Subcutaneous abdominal adipose tissue (tissue), 5 donors: ENCODE measurements at regions not wholly inside any gene's neighbourhood (a gene's known extent, or its start where the extent isn't known, plus 50 kb on each side); places are given as distances from the start of the nearest gene placed in this dataset.

Experiments used
- H3K27ac ChIP-seq: one replicate; pipeline ENCODE4 v1.7.0; 2013; ENCODE audit warnings: low read depth, mild to moderate bottlenecking, inconsistent platforms, low read length, moderate library complexity
- H3K27me3 ChIP-seq, 5 donors: one replicate each; pipeline ENCODE4 v1.7.0; 2013; ENCODE audit warnings: low read length in 5 of 5, inconsistent platforms in 1 of 5; ENCODE audit not compliant: control insufficient read depth in 5 of 5, insufficient read depth in 4 of 5
- H3K36me3 ChIP-seq, 5 donors: one replicate each; pipeline ENCODE4 v1.7.0; 2013; ENCODE audit warnings: low read length in 5 of 5; ENCODE audit not compliant: control insufficient read depth in 5 of 5, insufficient read depth in 5 of 5
- H3K4me1 ChIP-seq, 5 donors: one replicate each; pipeline ENCODE4 v1.7.0; 2013; ENCODE audit warnings: low read length in 5 of 5, mild to moderate bottlenecking in 3 of 5, moderate library complexity in 1 of 5; ENCODE audit not compliant: control insufficient read depth in 5 of 5, insufficient read depth in 5 of 5
- H3K4me3 ChIP-seq, 5 donors: one replicate each; pipeline ENCODE4 v1.7.0; 2013; ENCODE audit warnings: low read length in 5 of 5, low read depth in 1 of 5
- H3K9ac ChIP-seq, 5 donors: one replicate each; pipeline ENCODE4 v1.7.0; 2013; ENCODE audit warnings: low read length in 5 of 5, mild to moderate bottlenecking in 4 of 5, moderate library complexity in 3 of 5
- H3K9me3 ChIP-seq, 5 donors: one replicate each; pipeline ENCODE4 v1.7.0; 2013; ENCODE audit warnings: low read length in 5 of 5; ENCODE audit not compliant: control insufficient read depth in 5 of 5
- donor health status: healthy.
- donor health status: healthy.
- donor health status: healthy.
- donor health status: healthy.
- donor health status: healthy.

DNA sequence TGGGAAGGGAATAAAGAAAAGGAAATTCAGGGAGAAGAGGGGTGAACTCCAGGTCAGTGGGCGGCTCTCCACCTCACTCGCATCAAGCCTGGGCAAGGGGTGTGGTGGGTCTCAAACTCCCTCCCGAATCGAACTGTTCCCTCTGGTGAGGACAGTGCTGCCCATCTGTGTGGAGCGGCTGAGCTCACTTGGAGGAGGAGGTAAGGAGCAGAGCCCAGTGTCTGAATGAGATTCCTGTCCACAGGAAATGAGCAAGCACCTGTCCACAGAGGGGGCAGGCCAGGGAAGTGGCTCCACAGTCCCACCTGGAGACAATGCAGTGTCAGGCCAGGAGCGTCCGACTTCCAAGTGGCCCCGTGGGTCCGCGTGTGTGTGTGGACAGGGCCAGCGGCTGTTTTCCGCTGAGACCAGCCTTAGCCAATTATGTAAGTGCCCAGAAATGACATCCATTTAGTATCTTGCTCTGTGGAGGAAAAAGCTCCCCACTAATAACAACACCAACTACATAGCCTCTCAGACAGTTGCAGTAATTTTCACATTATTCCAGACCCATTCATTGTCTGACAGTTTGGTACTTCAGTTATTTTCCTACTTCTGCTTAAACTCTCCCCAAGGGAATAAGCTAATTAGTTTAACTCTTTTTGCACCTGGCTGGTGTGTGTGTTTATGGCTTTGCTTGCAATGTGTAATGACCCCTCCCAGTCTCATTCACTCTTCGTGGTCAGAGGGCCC, 114.6 kb downstream of the SOX1 start:
- H3K4me1 ChIP-seq: peaks cover 6 to 44% (median 31%) of the 10 kb centered on the region in 5 donors
- H3K4me3 ChIP-seq: no peak overlapping the region
- H3K9me3 ChIP-seq: peaks cover 0 to 3% (median 0%) of the 10 kb centered on the region in 5 donors
- no peak overlapping the region for H3K9ac ChIP-seq
- H3K27ac ChIP-seq: no peak overlapping the region
- H3K27me3 ChIP-seq: peaks cover 0 to 6% (median 0%) of the 10 kb centered on the region in 5 donors
- no peaks in the 10 kb centered on the region for H3K36me3 ChIP-seq

DNA sequence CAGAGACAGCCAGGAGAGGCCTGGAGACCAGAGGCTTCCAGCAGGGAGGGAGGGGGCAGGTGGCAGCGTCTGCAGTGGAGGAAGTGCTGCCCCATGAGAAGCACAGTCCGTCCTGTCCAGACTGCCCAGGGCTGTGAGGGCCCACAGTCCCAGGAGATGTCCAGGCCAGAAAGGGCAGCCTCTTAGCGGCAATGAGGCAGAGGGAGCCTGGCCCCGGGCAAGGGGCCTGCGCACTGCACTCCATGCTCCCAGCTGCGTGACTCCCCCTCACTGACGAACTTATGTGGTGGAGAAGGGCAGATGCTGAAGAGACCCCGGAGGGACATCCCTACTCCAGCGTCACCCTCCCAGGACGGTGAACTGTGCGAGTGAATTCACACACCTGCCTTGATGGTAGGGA, 115.3 kb downstream of the SOX1 start:
- H3K27ac ChIP-seq: no peak overlapping the region

DNA sequence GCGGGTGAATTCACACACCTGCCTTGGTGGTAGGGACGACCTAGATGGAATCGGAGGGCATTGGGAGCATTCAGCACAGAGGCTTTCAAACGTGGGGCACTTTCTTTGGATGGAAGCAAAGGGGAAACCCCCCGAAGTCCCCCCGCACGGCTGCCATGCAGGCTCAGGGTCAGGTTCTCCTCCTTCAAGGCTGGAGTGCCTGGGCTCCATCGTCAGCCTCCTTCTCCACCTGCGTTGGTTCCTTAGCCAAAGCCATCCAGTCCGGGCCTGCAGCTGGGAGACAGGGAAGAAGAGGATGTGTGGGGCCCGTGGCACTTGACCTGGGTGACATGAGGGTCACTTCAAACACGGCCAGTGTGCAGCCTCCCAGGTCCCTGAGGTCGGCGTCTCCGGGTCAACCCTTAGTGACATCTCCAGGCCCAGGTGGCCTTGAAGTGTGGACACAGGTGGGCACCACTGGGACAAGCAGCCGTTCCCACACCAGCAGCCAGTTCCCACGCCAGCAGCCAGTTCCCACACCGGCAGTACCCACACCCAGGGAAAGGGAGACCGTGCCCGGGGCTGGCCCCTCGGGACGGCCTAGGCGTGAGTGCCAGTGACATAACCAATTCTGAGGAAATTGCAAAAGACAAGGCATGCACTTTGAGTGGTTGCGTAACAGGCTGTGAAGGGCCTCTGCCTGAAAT, 116.0 kb downstream of the SOX1 start:
- Histone ChIP-seq H3K9me3 (peaks cover 0 to 3% (median 0%) of the 10 kb centered on the region in 5 donors), H3K4me1 (peaks cover 8 to 40% (median 30%) of the 10 kb centered on the region in 5 donors), H3K4me3 (no peak overlapping the region), H3K27me3 (peaks cover 0 to 6% (median 0%) of the 10 kb centered on the region in 5 donors), H3K36me3 (no peaks in the 10 kb centered on the region), H3K27ac (peak overlapping the region; percentile 78), H3K9ac (peak overlapping the region in 1 of 5 donors; percentile 90)

More for the DNA sequence above, 115.3 kb downstream of the SOX1 start:
- H3K36me3 ChIP-seq: no peaks in the 10 kb centered on the region
- peaks cover 0 to 3% (median 0%) of the 10 kb centered on the region in 5 donors for H3K9me3 ChIP-seq
- H3K4me3 ChIP-seq: no peak overlapping the region
- H3K4me1 ChIP-seq: peaks cover 6 to 40% (median 31%) of the 10 kb centered on the region in 5 donors
- no peak overlapping the region for H3K9ac ChIP-seq
- H3K27me3 ChIP-seq: peaks cover 0 to 6% (median 0%) of the 10 kb centered on the region in 5 donors

DNA sequence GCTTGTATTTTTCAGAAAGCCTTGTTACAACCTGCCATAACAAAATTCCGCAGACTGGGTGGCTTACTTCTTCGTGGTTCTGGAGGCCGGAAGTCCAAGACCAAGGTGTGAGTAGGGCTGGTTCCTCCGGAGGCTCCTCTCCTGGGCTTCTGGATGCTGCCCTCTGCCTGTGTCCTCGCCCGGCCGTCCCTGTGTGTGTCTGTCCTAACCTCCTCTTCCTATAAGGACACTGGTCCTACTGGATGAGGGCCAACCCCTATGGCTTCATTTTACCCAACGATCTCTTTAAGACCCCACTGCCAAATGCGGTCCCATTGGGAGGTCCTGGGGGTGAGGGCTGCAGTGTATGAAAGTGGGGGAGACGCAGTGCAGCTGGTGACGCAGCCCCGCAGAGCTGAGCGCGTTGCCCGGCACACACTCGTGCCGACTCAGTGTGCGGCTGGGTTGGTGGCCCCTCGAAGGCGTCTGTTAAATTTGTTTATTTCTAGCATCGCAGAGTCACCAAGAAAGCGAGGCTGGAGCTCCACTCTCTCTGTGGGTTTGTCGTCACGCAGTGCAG, 116.7 kb downstream of the SOX1 start:
- Histone ChIP-seq H3K4me1 (peaks cover 8 to 46% (median 35%) of the 10 kb centered on the region in 5 donors), H3K27ac (peak overlapping the region; percentile 78), H3K27me3 (peaks cover 0 to 6% (median 0%) of the 10 kb centered on the region in 5 donors), H3K9me3 (peaks cover 0 to 3% (median 0%) of the 10 kb centered on the region in 5 donors), H3K4me3 (peak overlapping the region in 1 of 5 donors; percentile 10), H3K9ac (peak overlapping the region in 1 of 5 donors; percentile 90), H3K36me3 (no peaks in the 10 kb centered on the region)

DNA sequence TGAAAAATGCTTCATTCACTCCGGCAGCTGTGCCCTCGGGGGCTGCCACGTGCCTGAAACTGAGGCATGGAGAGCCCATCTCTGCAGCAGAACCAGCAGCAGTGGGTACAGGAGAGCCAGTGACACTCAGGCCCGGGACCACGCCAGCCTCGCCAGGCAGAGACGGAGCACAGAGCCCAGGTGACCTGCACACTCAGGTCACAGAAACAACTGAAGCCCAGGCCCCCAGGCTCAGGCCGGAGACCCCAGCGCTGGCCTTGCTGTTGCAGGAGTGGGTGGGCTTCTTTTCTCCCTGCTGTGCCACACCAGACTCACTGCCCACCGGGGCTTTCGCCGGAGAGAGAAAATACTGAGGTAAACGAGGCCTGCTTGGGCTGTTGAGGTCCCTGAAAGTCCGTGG, 117.3 kb downstream of the SOX1 start:
- peaks cover 0 to 6% (median 0%) of the 10 kb centered on the region in 5 donors for H3K27me3 ChIP-seq

DNA sequence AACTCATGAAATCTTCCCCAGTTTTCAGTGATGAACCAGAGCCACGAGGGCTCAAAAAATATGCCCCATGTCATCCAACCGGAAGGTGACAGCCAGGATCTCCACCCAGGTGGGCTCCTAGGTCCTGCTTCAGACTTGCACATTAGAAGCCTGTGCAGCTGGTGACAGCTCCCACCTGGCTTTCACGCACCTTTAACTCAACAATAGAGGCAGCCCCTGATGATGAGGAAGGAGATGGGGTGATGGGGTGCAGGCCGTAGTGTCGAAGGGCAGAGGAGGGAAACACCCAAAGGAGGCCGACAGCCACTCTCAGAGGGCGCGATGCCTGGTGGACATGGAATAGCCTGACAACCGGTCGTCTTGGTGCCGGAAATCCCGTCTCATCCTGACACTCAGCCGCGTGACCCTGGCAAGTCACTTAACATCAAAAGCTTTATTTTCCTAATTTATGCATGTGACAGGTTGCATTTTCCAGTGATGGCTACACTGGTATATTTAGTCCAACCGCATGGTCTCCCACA, 118.0 kb downstream of the SOX1 start:
- no peaks in the 10 kb centered on the region for H3K36me3 ChIP-seq
- peaks cover 0 to 6% (median 0%) of the 10 kb centered on the region in 5 donors for H3K27me3 ChIP-seq
- H3K4me3 ChIP-seq: no peak overlapping the region
- peaks cover 11 to 58% (median 48%) of the 10 kb centered on the region in 5 donors for H3K4me1 ChIP-seq
- H3K9ac ChIP-seq: no peak overlapping the region
- H3K9me3 ChIP-seq: peaks cover 0 to 3% (median 0%) of the 10 kb centered on the region in 5 donors
- H3K27ac ChIP-seq: no peak overlapping the region

More for the DNA sequence above, 117.3 kb downstream of the SOX1 start:
- Histone ChIP-seq H3K9me3 (peaks cover 0 to 3% (median 0%) of the 10 kb centered on the region in 5 donors), H3K9ac (peak overlapping the region in 1 of 5 donors; percentile 19), H3K4me3 (no peak overlapping the region), H3K36me3 (no peaks in the 10 kb centered on the region), H3K4me1 (peaks cover 11 to 52% (median 41%) of the 10 kb centered on the region in 5 donors), H3K27ac (no peak overlapping the region)

DNA sequence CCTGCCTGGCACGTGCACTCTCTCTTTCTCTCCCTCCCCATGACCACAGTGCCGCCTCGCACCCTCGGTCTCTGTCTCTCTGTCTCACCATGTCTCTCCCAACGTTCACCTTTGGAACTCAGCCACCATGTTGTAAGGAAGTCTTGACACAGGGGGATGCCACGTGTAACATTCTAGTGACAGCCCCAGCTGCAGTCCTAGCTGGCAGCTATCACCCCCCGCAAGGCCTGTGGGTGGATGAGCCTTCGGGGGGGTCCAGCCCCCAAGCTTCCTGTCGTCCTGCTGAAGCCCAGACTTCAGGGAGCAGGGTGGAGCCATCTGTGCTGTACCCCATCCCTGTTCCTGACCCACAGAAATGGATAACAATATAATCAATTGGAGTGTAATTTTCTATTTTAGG, 118.5 kb downstream of the SOX1 start:
- no peak overlapping the region for H3K9ac ChIP-seq
- no peaks in the 10 kb centered on the region for H3K36me3 ChIP-seq
- peaks cover 0 to 6% (median 0%) of the 10 kb centered on the region in 5 donors for H3K27me3 ChIP-seq
- peaks cover 0 to 3% (median 0%) of the 10 kb centered on the region in 5 donors for H3K9me3 ChIP-seq
- H3K27ac ChIP-seq: no peak overlapping the region
- H3K4me1 ChIP-seq: peaks cover 11 to 63% (median 50%) of the 10 kb centered on the region in 5 donors
- no peak overlapping the region for H3K4me3 ChIP-seq

DNA sequence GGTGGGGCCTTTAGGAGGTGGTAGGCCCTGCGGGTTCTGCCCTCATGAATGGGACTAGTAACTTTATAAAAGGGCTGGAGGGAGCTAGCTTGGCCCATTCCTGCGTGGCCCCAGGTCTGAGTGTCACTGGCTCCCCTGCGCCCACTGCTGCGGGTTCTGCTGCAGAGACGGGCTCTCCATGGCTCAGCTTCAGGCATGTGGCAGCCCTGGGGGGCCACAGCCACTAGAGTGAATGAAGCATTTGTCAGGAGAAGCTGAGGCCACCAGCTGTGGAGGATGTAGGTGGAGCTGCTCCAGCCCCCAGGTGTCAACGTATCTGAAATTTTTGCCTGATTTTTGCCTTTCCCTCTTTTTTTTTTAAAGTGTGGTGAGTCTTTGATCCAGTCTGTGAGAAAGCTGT, 119.1 kb downstream of the SOX1 start:
- Histone ChIP-seq H3K36me3 (no peaks in the 10 kb centered on the region), H3K27ac (no peak overlapping the region), H3K9ac (no peak overlapping the region), H3K9me3 (peaks cover 0 to 4% (median 0%) of the 10 kb centered on the region in 5 donors), H3K4me1 (peaks cover 11 to 67% (median 50%) of the 10 kb centered on the region in 5 donors), H3K4me3 (no peak overlapping the region), H3K27me3 (peaks cover 0 to 6% (median 0%) of the 10 kb centered on the region in 5 donors)

DNA sequence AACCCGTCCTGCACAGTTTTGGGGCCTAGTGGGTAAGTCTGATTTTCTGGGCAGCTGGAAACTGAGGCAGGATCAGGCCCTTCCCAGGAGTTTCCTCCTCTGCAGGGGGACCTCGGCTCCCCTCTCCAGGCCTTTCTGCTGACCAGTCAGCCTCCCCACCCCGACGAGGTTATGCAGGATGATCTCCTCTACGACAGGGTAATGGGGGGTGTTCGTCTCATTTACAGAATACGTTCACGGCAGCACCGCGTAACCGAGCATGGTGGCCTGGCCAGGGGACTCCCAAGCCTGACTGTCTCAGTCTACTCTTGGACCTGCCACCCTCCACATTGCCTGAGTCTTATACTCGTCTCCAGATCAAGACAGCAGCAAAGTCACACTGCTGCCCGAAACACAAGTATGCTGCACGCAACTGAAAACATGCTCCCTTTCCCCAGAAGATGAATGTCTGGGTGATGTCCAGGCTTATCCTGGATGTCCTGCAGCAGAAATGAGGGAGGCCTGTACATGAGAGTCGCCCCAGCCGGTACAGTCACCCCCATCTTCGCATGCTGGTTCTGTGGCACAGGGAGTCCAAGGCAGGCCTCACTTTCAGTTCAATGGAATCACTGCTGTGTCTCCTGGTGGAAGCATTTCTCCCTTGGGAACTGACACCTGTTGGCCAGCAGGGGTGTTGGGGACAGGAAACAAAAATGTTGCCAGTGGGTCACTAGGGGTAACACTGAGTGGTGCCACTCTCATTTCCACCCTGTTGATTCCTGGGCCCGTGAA, 120.8 kb downstream of the SOX1 start:
- H3K27ac ChIP-seq: peak overlapping the region; percentile 81
- H3K36me3 ChIP-seq: no peaks in the 10 kb centered on the region
- peaks cover 0 to 5% (median 3%) of the 10 kb centered on the region in 5 donors for H3K9me3 ChIP-seq
- H3K27me3 ChIP-seq: peaks cover 0 to 6% (median 0%) of the 10 kb centered on the region in 5 donors
- H3K9ac ChIP-seq: no peak overlapping the region
- peaks cover 9 to 60% (median 43%) of the 10 kb centered on the region in 5 donors for H3K4me1 ChIP-seq
- no peak overlapping the region for H3K4me3 ChIP-seq
